Colonic mucosa (tissue), 4 donors: ENCODE measurements at regions not wholly inside any gene's neighbourhood (a gene's known extent, or its start where the extent isn't known, plus 50 kb on each side); places are given as distances from the start of the nearest gene placed in this dataset.

ENCODE experiments used
- DNase-seq: peaks from one replicate; pipeline ENCODE4 v3.0.0-alpha.2; 2020
- H3K27ac ChIP-seq: fragments of 200-600 bp; one replicate; pipeline ENCODE4 v1.8.0; 2021
- H3K27me3 ChIP-seq: fragments of 200-600 bp; one replicate; pipeline ENCODE4 v1.8.0; 2021
- H3K36me3 ChIP-seq: fragments of 200-600 bp; one replicate; pipeline ENCODE4 v1.8.0; 2021
- H3K4me1 ChIP-seq: fragments of 200-600 bp; one replicate; pipeline ENCODE4 v1.8.0; 2021; ENCODE audit warnings: mild to moderate bottlenecking
- H3K4me3 ChIP-seq: fragments of 200-600 bp; one replicate; pipeline ENCODE4 v1.8.0; 2021
- H3K9ac ChIP-seq, 2 donors: one replicate each; pipeline ENCODE4 v1.7.0; 2013; ENCODE audit warnings: control low read depth in 2 of 2, low read depth in 2 of 2, low read length in 2 of 2
- H3K9me3 ChIP-seq: fragments of 200-600 bp; one replicate; pipeline ENCODE4 v1.8.0; 2021
- CTCF ChIP-seq: fragments of 200-600 bp; IDR thresholded peaks from one replicate; pipeline ENCODE4 v1.8.0; 2022; ENCODE audit warnings: antibody characterized with exemption, mild to moderate bottlenecking
- intact Hi-C: fragments of 100-400 bp; cut with DNase I; formaldehyde crosslinking; loops from one replicate; pipeline ENCODE4 v1.14.1; 2022
- donor health status: healthy.
- donor health status: DM: no; HTN: no; CAD: no.
- donor health status: DM: no; HTN: no; CAD: no.

GRCh38 chr16:80323187-80323807 lies 217.5 kb upstream of the DYNLRB2 start:
- Histone ChIP-seq H3K9me3 (no peaks in the 10 kb centered on the region), H3K9ac (no peak overlapping the region), H3K4me1 (no peaks in the 10 kb centered on the region), H3K27me3 (no peaks in the 10 kb centered on the region), H3K36me3 (no peaks in the 10 kb centered on the region), H3K4me3 (no peak overlapping the region), H3K27ac (no peak overlapping the region)
- no peak for DNase-seq
- TF ChIP-seq CTCF, result no peak
- intact Hi-C loops, result no loop called here

- H3K27ac ChIP-seq, result no peak overlapping the region
- DNase-seq, result no peak
- intact Hi-C loops, result no loop called here
- H3K9me3 ChIP-seq, result no peaks in the 10 kb centered on the region
- TF ChIP-seq CTCF, result peak; percentile 28
- no peaks in the 10 kb centered on the region for H3K36me3 ChIP-seq
- H3K27me3 ChIP-seq, result no peaks in the 10 kb centered on the region
- no peak overlapping the region for H3K9ac ChIP-seq
- no peak overlapping the region for H3K4me3 ChIP-seq
- H3K4me1 ChIP-seq, result no peaks in the 10 kb centered on the region
These were observed 221.6 kb upstream of the DYNLRB2 start for GRCh38 chr16:80319181-80319580.

- no peak overlapping the region for H3K9ac ChIP-seq
- H3K27me3 ChIP-seq, result no peaks in the 10 kb centered on the region
- H3K27ac ChIP-seq, result no peak overlapping the region
- no peaks in the 10 kb centered on the region for H3K4me1 ChIP-seq
- no peak for DNase-seq
- intact Hi-C loops, result no loop called here
- no peaks in the 10 kb centered on the region for H3K36me3 ChIP-seq
- no peak for TF ChIP-seq CTCF
- H3K9me3 ChIP-seq, result no peaks in the 10 kb centered on the region
- H3K4me3 ChIP-seq, result no peak overlapping the region
These were observed 222.7 kb upstream of the DYNLRB2 start for GRCh38 chr16:80318107-80318506.

- Histone ChIP-seq H3K4me3 (no peak overlapping the region), H3K9me3 (no peaks in the 10 kb centered on the region), H3K4me1 (no peaks in the 10 kb centered on the region), H3K9ac (no peak overlapping the region), H3K27ac (no peak overlapping the region), H3K27me3 (no peaks in the 10 kb centered on the region), H3K36me3 (no peaks in the 10 kb centered on the region)
- no peak for DNase-seq
- intact Hi-C loops, result no loop called here
- no peak for TF ChIP-seq CTCF
These were observed 223.2 kb upstream of the DYNLRB2 start for GRCh38 chr16:80317599-80318037.

GRCh38 chr16:80317116-80317515 lies 223.7 kb upstream of the DYNLRB2 start:
- H3K27me3 ChIP-seq, result no peaks in the 10 kb centered on the region
- H3K9me3 ChIP-seq, result no peaks in the 10 kb centered on the region
- TF ChIP-seq CTCF, result no peak
- H3K4me1 ChIP-seq, result no peaks in the 10 kb centered on the region
- H3K4me3 ChIP-seq, result no peak overlapping the region
- intact Hi-C loops, result no loop called here
- no peaks in the 10 kb centered on the region for H3K36me3 ChIP-seq
- H3K9ac ChIP-seq, result no peak overlapping the region
- DNase-seq, result no peak
- H3K27ac ChIP-seq, result no peak overlapping the region
